Right lobe of liver (tissue), 4 donors: ENCODE measurements at regions not wholly inside any gene's neighbourhood (a gene's known extent, or its start where the extent isn't known, plus 50 kb on each side); places are given as distances from the start of the nearest gene placed in this dataset.

Source experiments
- POLR2A ChIP-seq: fragments of 450-650 bp; IDR thresholded peaks from one replicate; pipeline ENCODE4 v1.6.1; 2017; ENCODE audit warnings: antibody characterized with exemption, mild to moderate bottlenecking
- TF ChIP-seq, protein P1 (sequence below), 4 donors: fragments of 200-600 bp in 3 of 4; fragments of 450-650 bp in 1 of 4; IDR thresholded peaks; one replicate each; pipeline versions ENCODE4 v1.5.1 to v1.8.0; 2016 to 2022; ENCODE audit warnings: antibody characterized with exemption in 4 of 4, mild to moderate bottlenecking in 2 of 4
- donor health status: DM: no; HTN: no; CAD: no.
- donor health status: DM: no; HTN: no; CAD: no.
- donor health status: DM: no; HTN: yes; CAD: no.

DNA sequence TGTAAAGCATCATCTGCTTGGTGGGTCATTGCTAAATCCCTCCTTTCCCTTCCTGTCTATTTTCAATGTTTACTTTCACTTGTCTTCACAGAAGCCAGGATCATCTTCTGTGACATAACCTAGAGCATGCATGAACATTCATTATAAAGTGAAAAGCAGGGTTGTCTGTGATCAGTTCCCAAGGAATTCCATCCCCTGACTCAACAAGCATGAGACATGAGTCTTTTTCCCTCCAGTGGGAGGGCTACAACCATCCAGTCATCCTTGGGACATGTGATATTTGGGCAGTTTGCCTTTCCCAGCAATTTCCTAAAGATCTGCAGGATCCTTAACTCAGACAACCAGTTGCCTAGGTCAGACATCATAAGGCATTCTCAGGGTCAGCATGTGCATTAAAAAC, 166.3 kb upstream of the TMEM196 start:
- TF ChIP-seq, protein P1, sequence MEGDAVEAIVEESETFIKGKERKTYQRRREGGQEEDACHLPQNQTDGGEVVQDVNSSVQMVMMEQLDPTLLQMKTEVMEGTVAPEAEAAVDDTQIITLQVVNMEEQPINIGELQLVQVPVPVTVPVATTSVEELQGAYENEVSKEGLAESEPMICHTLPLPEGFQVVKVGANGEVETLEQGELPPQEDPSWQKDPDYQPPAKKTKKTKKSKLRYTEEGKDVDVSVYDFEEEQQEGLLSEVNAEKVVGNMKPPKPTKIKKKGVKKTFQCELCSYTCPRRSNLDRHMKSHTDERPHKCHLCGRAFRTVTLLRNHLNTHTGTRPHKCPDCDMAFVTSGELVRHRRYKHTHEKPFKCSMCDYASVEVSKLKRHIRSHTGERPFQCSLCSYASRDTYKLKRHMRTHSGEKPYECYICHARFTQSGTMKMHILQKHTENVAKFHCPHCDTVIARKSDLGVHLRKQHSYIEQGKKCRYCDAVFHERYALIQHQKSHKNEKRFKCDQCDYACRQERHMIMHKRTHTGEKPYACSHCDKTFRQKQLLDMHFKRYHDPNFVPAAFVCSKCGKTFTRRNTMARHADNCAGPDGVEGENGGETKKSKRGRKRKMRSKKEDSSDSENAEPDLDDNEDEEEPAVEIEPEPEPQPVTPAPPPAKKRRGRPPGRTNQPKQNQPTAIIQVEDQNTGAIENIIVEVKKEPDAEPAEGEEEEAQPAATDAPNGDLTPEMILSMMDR (IDR thresholded peaks at IDR 0.05) = no peak
- TF ChIP-seq POLR2A = no peak
